ENCODE measurements at regions not wholly inside any gene's neighbourhood (a gene's known extent, or its start where the extent isn't known, plus 50 kb on each side); places are given as distances from the start of the nearest gene placed in this dataset.

DNA sequence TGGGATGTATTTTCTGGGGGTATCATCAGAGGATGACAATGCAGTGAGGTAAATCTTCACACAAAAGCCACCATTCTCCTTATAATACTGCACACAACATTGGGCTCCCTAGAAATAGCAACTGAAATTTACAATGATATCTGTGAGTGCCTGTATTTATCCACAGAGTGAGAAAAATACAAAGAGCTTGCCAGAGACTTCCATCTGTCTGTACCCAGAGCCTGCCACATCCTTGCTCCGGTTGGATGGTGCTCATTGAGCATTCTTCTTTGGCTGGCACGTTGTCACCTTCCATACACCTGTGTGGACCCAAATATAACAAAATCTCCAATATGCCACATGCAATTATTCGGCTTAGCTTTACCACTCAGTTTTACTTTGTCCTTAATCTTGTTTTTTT lies 189.5 kb upstream of the UFM1 start:
- TF ChIP-seq POLR2A (IDR thresholded peaks at IDR 0.05) (no peak), POLR2AphosphoS5 (IDR thresholded peaks at IDR 0.05) (no peak)
- TF ChIP-seq, protein P1, sequence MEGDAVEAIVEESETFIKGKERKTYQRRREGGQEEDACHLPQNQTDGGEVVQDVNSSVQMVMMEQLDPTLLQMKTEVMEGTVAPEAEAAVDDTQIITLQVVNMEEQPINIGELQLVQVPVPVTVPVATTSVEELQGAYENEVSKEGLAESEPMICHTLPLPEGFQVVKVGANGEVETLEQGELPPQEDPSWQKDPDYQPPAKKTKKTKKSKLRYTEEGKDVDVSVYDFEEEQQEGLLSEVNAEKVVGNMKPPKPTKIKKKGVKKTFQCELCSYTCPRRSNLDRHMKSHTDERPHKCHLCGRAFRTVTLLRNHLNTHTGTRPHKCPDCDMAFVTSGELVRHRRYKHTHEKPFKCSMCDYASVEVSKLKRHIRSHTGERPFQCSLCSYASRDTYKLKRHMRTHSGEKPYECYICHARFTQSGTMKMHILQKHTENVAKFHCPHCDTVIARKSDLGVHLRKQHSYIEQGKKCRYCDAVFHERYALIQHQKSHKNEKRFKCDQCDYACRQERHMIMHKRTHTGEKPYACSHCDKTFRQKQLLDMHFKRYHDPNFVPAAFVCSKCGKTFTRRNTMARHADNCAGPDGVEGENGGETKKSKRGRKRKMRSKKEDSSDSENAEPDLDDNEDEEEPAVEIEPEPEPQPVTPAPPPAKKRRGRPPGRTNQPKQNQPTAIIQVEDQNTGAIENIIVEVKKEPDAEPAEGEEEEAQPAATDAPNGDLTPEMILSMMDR (IDR thresholded peaks at IDR 0.05 in 8 of 11, conservative IDR thresholded peaks at IDR 0.05 in 3 of 11): no peak

All from spleen (tissue), 7 donors.